ENCODE measurements at regions not wholly inside any gene's neighbourhood (a gene's known extent, or its start where the extent isn't known, plus 50 kb on each side); places are given as distances from the start of the nearest gene placed in this dataset.

GRCh38 chr10:3660753-3661152 lies 124.3 kb downstream of the KLF6 start:
- no peak for TF ChIP-seq CTCF (IDR thresholded peaks at IDR 0.05; ENCODE audit: extremely low read depth in 1 of 2, insufficient read depth in 1 of 2, low read depth in 1 of 2, low read length in 2 of 2)
- TF ChIP-seq POLR2A (IDR thresholded peaks at IDR 0.05; ENCODE audit: low read depth, low read length), result no peak
- TF ChIP-seq FOS (IDR thresholded peaks at IDR 0.05; ENCODE audit: borderline replicate concordance, insufficient read depth, low read length), result no peak
- no peak for TF ChIP-seq EZH2 (IDR thresholded peaks at IDR 0.05; ENCODE audit: borderline replicate concordance, low read depth, low read length, severe bottlenecking)
- no peak for TF ChIP-seq JUN (IDR thresholded peaks at IDR 0.05; ENCODE audit: borderline replicate concordance, insufficient read depth, insufficient read length, low read depth)
- no peak for TF ChIP-seq POLR2AphosphoS5 (IDR thresholded peaks at IDR 0.05; ENCODE audit: insufficient read depth, low read depth, low read length)
- TF ChIP-seq MAX (IDR thresholded peaks at IDR 0.05; ENCODE audit: insufficient read depth, insufficient read length), result no peak
